PC-9 (cell line): ENCODE measurements at regions not wholly inside any gene's neighbourhood (a gene's known extent, or its start where the extent isn't known, plus 50 kb on each side); places are given as distances from the start of the nearest gene placed in this dataset.

Experiments
- CTCF ChIP-seq: fragments of 200-600 bp; sonication (generic); conservative IDR thresholded peaks from 2 replicates; pipeline ENCODE4 v1.6.1; 2017; ENCODE audit warnings: mixed run types, antibody characterized with exemption, mild to moderate bottlenecking, moderate library complexity
- EZH2 ChIP-seq: fragments of 200-600 bp; sonication (generic); IDR thresholded peaks from 2 replicates; pipeline ENCODE4 v1.8.0; 2017; ENCODE audit warnings: antibody characterized with exemption, low read depth

- TF ChIP-seq CTCF (no peak), EZH2 (no peak)
Observed at GRCh38 chr4:81757691-81758090, 286.0 kb upstream of the RASGEF1B start.
